HepG2 (cell line): ENCODE measurements at regions not wholly inside any gene's neighbourhood (a gene's known extent, or its start where the extent isn't known, plus 50 kb on each side); places are given as distances from the start of the nearest gene placed in this dataset.
A peak's percentile ranks its signal among the peaks of the same experiment; 100 is the strongest.

Experiments used
- ATAC-seq: fragments of 200-7000 bp; cut with Tn5 transposase; 3 replicates; pipeline ENCODE4 v1.9.1; 2020; ENCODE audit warnings: mild to moderate bottlenecking, moderate library complexity
- BruUV-seq: library from RNA; stranded (reverse); fragments of 400-500 nt; replicated peaks from 2 replicates; lab custom pipeline; 2021; lab: Mats Ljungman, UMichigan
- CTCF ChIA-PET: fragments of 300-600 bp; formaldehyde crosslinking; extraction: SDS; loops from one replicate; lab custom pipeline; 2021; ENCODE audit warnings: low total read pairs, inconsistent platforms, low intra/inter-chr PET ratio; lab: Yijun Ruan, JAX
- POLR2A ChIA-PET: fragments of 350-600 bp; sonication (Branson Sonifier 250); formaldehyde crosslinking; loops from one replicate; lab custom pipeline; 2020; ENCODE audit warnings: antibody characterized with exemption, inconsistent platforms; lab: Yijun Ruan, JAX
- DNase-seq: peaks from one replicate; pipeline ENCODE4 v3.0.0-alpha.2; 2015; ENCODE audit warnings: low spot score
- FAIRE-seq: peaks from 3 replicates; lab custom pipeline; 2011; peaks lifted over from hg19 to GRCh38; lab: Jason Lieb, UNC
- H2AFZ ChIP-seq: one replicate; pipeline ENCODE4 v1.6.1; 2011; ENCODE audit warnings: low read length, inconsistent platforms
- H3K27ac ChIP-seq: fragments of 300-600 bp; 3 replicates; pipeline ENCODE4 v1.8.0; 2011; ENCODE audit warnings: mixed run types, mild to moderate bottlenecking, mixed read lengths, low read length, inconsistent platforms; ENCODE audit not compliant: insufficient read depth; ENCODE audit errors: extremely low read length
- H3K27me3 ChIP-seq, 2 experiments: fragments of 200-600 bp in 1 of 2; 2 replicates in 1 of 2; 3 replicates in 1 of 2; pipeline versions ENCODE4 v1.6.0 to v1.8.0; 2011; ENCODE audit warnings: low read length in 2 of 2, mild to moderate bottlenecking in 2 of 2, moderate library complexity in 2 of 2, inconsistent platforms in 1 of 2; ENCODE audit not compliant: insufficient read depth in 2 of 2, control insufficient read depth in 1 of 2
- H3K36me3 ChIP-seq, 2 experiments: fragments of 200-600 bp in 1 of 2; replicated peaks in 1 of 2; 2 replicates in 1 of 2; 3 replicates in 1 of 2; pipeline versions ENCODE4 v1.5.1 to v1.8.0; 2011; ENCODE audit warnings: low read length in 2 of 2, inconsistent platforms in 1 of 2; ENCODE audit not compliant: insufficient read depth in 2 of 2, control insufficient read depth in 1 of 2
- H3K4me1 ChIP-seq: 2 replicates; pipeline ENCODE4 v1.5.1; 2012; ENCODE audit warnings: low read length, inconsistent platforms; ENCODE audit not compliant: insufficient read depth
- H3K4me2 ChIP-seq: 2 replicates; pipeline ENCODE4 v1.6.0; 2011; ENCODE audit warnings: low read depth, low read length, inconsistent platforms
- H3K4me3 ChIP-seq, 3 experiments: fragments of 200-600 bp in 1 of 3; sonication (generic), shearing (Covaris generic) in 1 of 3; replicated peaks in 1 of 3; 2 replicates each; pipeline ENCODE4 v1.5.1; 2011 to 2016; ENCODE audit warnings: low read length in 3 of 3, inconsistent platforms in 2 of 3, low read depth in 2 of 3, mild to moderate bottlenecking in 2 of 3, control low read depth in 1 of 3, mixed read lengths in 1 of 3; ENCODE audit not compliant: insufficient read depth in 1 of 3
- H3K79me2 ChIP-seq: one replicate; pipeline ENCODE4 v1.6.1; 2011; ENCODE audit warnings: low read length, inconsistent platforms; ENCODE audit not compliant: insufficient read depth
- H3K9ac ChIP-seq: 2 replicates; pipeline ENCODE4 v1.6.0; 2011; ENCODE audit warnings: mild to moderate bottlenecking, low read depth, low read length, inconsistent platforms; ENCODE audit not compliant: insufficient read depth
- H3K9me3 ChIP-seq: 2 replicates; pipeline ENCODE4 v1.5.1; 2012; ENCODE audit warnings: mild to moderate bottlenecking, low read length
- H4K20me1 ChIP-seq: 2 replicates; pipeline ENCODE4 v1.6.0; 2011; ENCODE audit warnings: inconsistent platforms, mild to moderate bottlenecking, low read length, moderate library complexity; ENCODE audit not compliant: insufficient read depth
- ARID5B ChIP-seq: IDR thresholded peaks from 2 replicates; pipeline ENCODE4 v1.4.0; 2020; ENCODE audit warnings: mild to moderate bottlenecking, missing genetic modification reagents
- CREB3 ChIP-seq: sonication (generic); formaldehyde crosslinking; IDR thresholded peaks from 2 replicates; pipeline ENCODE4 v1.5.0; 2020; ENCODE audit warnings: missing genetic modification reagents
- FOSL2 ChIP-seq: sonication (generic); formaldehyde crosslinking; IDR thresholded peaks from 2 replicates; pipeline ENCODE4 v1.4.0; 2020; ENCODE audit warnings: missing genetic modification reagents
- HNF4G ChIP-seq, 2 experiments: sonication (generic) in 1 of 2; formaldehyde crosslinking in 1 of 2; IDR thresholded peaks; 2 replicates each; pipeline versions ENCODE4 v1.4.0 to v1.6.1; 2011 to 2020; ENCODE audit warnings: borderline replicate concordance in 2 of 2, low read depth in 2 of 2, mild to moderate bottlenecking in 2 of 2, low read length in 1 of 2, missing genetic modification reagents in 1 of 2, moderate library complexity in 1 of 2
- KAT8 ChIP-seq: IDR thresholded peaks from 2 replicates; pipeline ENCODE4 v1.6.1; 2016; ENCODE audit warnings: missing genetic modification reagents, missing compliant biosample characterization
- KDM4B ChIP-seq: sonication (generic); formaldehyde crosslinking; IDR thresholded peaks from 2 replicates; pipeline ENCODE4 v1.4.0; 2020; ENCODE audit warnings: missing genetic modification reagents
- MEIS1 ChIP-seq: sonication (generic); formaldehyde crosslinking; IDR thresholded peaks from 2 replicates; pipeline ENCODE4 v1.9.0; 2021; ENCODE audit warnings: mild to moderate bottlenecking, missing genetic modification reagents, moderate library complexity, borderline replicate concordance
- MXD4 ChIP-seq: IDR thresholded peaks from 2 replicates; pipeline ENCODE4 v1.6.1; 2016; ENCODE audit warnings: mild to moderate bottlenecking, missing biosample characterization, missing genetic modification reagents
- NR2F2 ChIP-seq: IDR thresholded peaks from 2 replicates; pipeline ENCODE4 v1.6.1; 2012; ENCODE audit warnings: low read depth, inconsistent platforms, borderline replicate concordance
- POLR2AphosphoS2 ChIP-seq: IDR thresholded peaks from 2 replicates; pipeline ENCODE4 v1.6.1; 2011; ENCODE audit warnings: low read depth, low read length, improper control_type of control experiment
- POLR2AphosphoS5 ChIP-seq: IDR thresholded peaks from 2 replicates; pipeline ENCODE4 v1.6.1; 2012; ENCODE audit warnings: low read depth, low read length
- RAD51 ChIP-seq: fragments of 450-650 bp; IDR thresholded peaks from 2 replicates; pipeline ENCODE4 v1.6.1; 2016; ENCODE audit warnings: borderline replicate concordance
- SAFB2 ChIP-seq: sonication (generic); formaldehyde crosslinking; IDR thresholded peaks from 2 replicates; pipeline ENCODE4 v1.5.1; 2020; ENCODE audit warnings: missing genetic modification reagents, low read depth, mild to moderate bottlenecking, borderline replicate concordance
- SSRP1 ChIP-seq: IDR thresholded peaks from 2 replicates; pipeline ENCODE4 v1.6.1; 2016; ENCODE audit warnings: control low read depth
- ZNF337 ChIP-seq: sonication (generic); formaldehyde crosslinking; IDR thresholded peaks from 2 replicates; pipeline ENCODE4 v1.5.1; 2020; ENCODE audit warnings: missing genetic modification reagents, low read depth, mild to moderate bottlenecking, borderline replicate concordance
- ZNF773 ChIP-seq: sonication (generic); formaldehyde crosslinking; IDR thresholded peaks from 2 replicates; pipeline ENCODE4 v1.4.0; 2020; ENCODE audit warnings: missing genetic modification reagents, borderline replicate concordance
- WGBS: methylation state at CpG from one replicate; pipeline ENCODE4 v1.1.6; 2017; ENCODE audit warnings: low lambda C conversion rate; 5-methylcytosine and 5-hydroxymethylcytosine counted together
- in situ Hi-C: cut with HindIII; loops from 2 replicates; pipeline ENCODE4 v1.10.0; 2017; ENCODE audit warnings: low pct_unique_long_range_greater_than_20kb; ENCODE audit not compliant: extremely low pct_ligation_motif_present
- intact Hi-C: fragments of 100-400 bp; cut with micrococcal nuclease; formaldehyde crosslinking; loops from one replicate; pipeline ENCODE4 v1.10.0; 2022; ENCODE audit not compliant: unreplicated experiment

- Histone ChIP-seq H3K36me3 (no peaks in the 10 kb centered on the region), H3K27ac (no peak overlapping the region), H3K4me3 (no peak overlapping the region), H3K27me3 (no peaks in the 10 kb centered on the region), H3K9me3 (no peaks in the 10 kb centered on the region), H3K4me2 (peak overlapping the region; percentile 35; the same call in 1 of the 2 replicates), H3K9ac (no peak overlapping the region), H3K79me2 (no peaks in the 10 kb centered on the region)
- 0% methylated on average over 2 of the region's 2 CpGs for WGBS
- POLR2A ChIA-PET: no interaction called here
- FAIRE-seq: no peak
- intact Hi-C loops: no loop called here
- ATAC-seq: no peak
- CTCF ChIA-PET: no interaction called here
- no peak for TF ChIP-seq POLR2AphosphoS5
- TF ChIP-seq CREB3 (CRISPR knock-in tag): no peak
- TF ChIP-seq SSRP1: no peak
- no peak for TF ChIP-seq ZNF773 (CRISPR knock-in tag)
- TF ChIP-seq, all 625 proteins: peak for 0
- no peaks in the 10 kb centered on the region for H4K20me1 ChIP-seq
- no TSS peak for BruUV-seq
- H3K4me1 ChIP-seq: peaks cover 22% of the 10 kb centered on the region
- in situ Hi-C loops: no loop called here
- H2AFZ ChIP-seq: no peak overlapping the region
- DNase-seq: no peak
Observed at GRCh38 chr13:24032252-24032651, 128.3 kb upstream of the SPATA13 start.

GRCh38 chr13:24032674-24033073, 127.8 kb upstream of the SPATA13 start:
- 2% methylated on average over 2 of the region's 2 CpGs for WGBS
- in situ Hi-C loops (no loop called here), intact Hi-C loops (no loop called here)
- ChIA-PET CTCF (no interaction called here), POLR2A (no interaction called here)
- Histone ChIP-seq H3K9ac (no peak overlapping the region), H4K20me1 (no peaks in the 10 kb centered on the region), H3K4me1 (peaks cover 22% of the 10 kb centered on the region), H3K9me3 (no peaks in the 10 kb centered on the region), H3K36me3 (no peaks in the 10 kb centered on the region), H3K27ac (no peak overlapping the region), H3K79me2 (no peaks in the 10 kb centered on the region), H3K4me3 (no peak overlapping the region), H3K27me3 (no peaks in the 10 kb centered on the region), H2AFZ (no peak overlapping the region), H3K4me2 (peak overlapping the region; percentile 35; the same call in 1 of the 2 replicates)
- FAIRE-seq (no peak), DNase-seq (peak; percentile 47), ATAC-seq (peak; percentile 66)
- no TSS peak for BruUV-seq
- TF ChIP-seq NR2F2 (no peak), FOSL2 (CRISPR knock-in tag) (peak; percentile 18; the same call in 1 of the 2 replicates), MEIS1 (CRISPR knock-in tag) (no peak), ZNF337 (CRISPR knock-in tag) (no peak), HNF4G (IDR thresholded peaks at IDR 0.05; ENCODE audit: borderline replicate concordance, low read depth, low read length) (no peak), HNF4G (CRISPR knock-in tag; IDR thresholded peaks at IDR 0.05; ENCODE audit: borderline replicate concordance, low read depth) (no peak), KAT8 (CRISPR knock-in tag) (no peak), POLR2AphosphoS2 (no peak), MXD4 (CRISPR knock-in tag) (no peak), SAFB2 (CRISPR knock-in tag) (no peak), RAD51 (no peak), KDM4B (CRISPR knock-in tag) (no peak), ARID5B (CRISPR knock-in tag) (0 out of 2 replicates have a peak, but pooled peaks have one; percentile 13)
